Gastrocnemius medialis (tissue), 4 donors: ENCODE measurements at regions not wholly inside any gene's neighbourhood (a gene's known extent, or its start where the extent isn't known, plus 50 kb on each side); places are given as distances from the start of the nearest gene placed in this dataset.

ENCODE experiments used
- POLR2A ChIP-seq, 2 donors: fragments of 450-650 bp; IDR thresholded peaks; one replicate each; pipeline ENCODE4 v1.6.1; 2017; ENCODE audit warnings: antibody characterized with exemption in 2 of 2, mild to moderate bottlenecking in 2 of 2, moderate library complexity in 2 of 2
- TF ChIP-seq, protein P1 (sequence below), 5 experiments: fragments of 450-650 bp in 3 of 5; fragments of 200-600 bp in 2 of 5; sonication (generic) in 2 of 5; IDR thresholded peaks in 4 of 5; conservative IDR thresholded peaks in 1 of 5; 1 replicate in 4 of 5; 2 replicates in 1 of 5; pipeline ENCODE4 v1.5.1; 2016 to 2019; ENCODE audit warnings: antibody characterized with exemption in 5 of 5, mild to moderate bottlenecking in 3 of 5, moderate library complexity in 3 of 5

DNA sequence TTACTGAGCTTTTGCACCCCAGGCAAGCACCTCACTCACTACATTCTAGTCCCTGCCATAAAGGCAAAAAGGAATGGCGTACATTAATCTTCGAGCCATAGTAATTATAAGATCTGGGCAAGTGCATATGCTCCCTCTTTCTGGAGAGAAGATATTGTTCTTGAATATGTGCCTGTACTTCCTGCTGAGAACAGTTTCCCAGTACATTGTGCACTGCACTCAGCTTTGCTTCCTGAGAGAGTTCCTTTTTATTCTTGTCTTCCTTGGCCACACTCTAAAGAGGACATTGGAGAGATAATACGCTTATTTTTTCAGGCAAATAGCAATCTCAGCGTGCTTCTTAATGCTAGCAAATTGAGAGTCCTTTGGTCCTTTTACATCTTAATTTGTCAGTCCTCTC is 909.0 kb upstream of the PCDH10 start:
- TF ChIP-seq, protein P1, sequence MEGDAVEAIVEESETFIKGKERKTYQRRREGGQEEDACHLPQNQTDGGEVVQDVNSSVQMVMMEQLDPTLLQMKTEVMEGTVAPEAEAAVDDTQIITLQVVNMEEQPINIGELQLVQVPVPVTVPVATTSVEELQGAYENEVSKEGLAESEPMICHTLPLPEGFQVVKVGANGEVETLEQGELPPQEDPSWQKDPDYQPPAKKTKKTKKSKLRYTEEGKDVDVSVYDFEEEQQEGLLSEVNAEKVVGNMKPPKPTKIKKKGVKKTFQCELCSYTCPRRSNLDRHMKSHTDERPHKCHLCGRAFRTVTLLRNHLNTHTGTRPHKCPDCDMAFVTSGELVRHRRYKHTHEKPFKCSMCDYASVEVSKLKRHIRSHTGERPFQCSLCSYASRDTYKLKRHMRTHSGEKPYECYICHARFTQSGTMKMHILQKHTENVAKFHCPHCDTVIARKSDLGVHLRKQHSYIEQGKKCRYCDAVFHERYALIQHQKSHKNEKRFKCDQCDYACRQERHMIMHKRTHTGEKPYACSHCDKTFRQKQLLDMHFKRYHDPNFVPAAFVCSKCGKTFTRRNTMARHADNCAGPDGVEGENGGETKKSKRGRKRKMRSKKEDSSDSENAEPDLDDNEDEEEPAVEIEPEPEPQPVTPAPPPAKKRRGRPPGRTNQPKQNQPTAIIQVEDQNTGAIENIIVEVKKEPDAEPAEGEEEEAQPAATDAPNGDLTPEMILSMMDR (IDR thresholded peaks at IDR 0.05 in 4 of 5, conservative IDR thresholded peaks at IDR 0.05 in 1 of 5): no peak
- TF ChIP-seq POLR2A (IDR thresholded peaks at IDR 0.05): no peak
